ENCODE measurements at regions not wholly inside any gene's neighbourhood (a gene's known extent, or its start where the extent isn't known, plus 50 kb on each side); places are given as distances from the start of the nearest gene placed in this dataset.

DNA sequence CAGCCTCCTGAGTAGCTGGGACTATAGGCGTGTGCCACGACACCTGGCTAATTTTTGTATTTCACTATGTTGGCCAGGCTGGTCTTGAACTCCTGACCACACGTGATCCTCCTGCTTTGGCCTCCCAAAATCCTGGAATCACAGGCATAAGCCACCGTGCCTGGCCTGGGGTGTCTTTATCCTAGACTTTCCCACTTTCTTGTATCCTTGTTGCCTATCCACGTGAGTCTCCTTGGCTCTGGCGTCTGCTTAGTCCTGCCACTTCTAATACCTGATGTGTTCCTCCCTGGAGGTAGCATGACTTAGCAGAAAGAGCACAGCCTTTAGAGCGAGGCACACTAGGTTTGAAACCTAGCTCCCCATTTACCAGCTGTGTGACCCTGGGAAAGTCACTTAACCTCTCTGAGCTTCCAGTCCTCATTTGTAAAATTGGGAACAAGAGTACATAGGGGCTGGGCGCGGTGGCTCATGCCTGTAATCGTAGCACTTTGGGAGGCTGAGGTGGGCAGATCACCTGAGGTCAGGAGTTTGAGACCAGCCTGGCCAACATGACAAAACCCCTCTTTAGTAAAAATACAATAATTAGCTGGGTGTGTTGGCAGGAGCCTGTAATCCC lies 344.6 kb downstream of the TYW1 start:
- no peak overlapping the region for H3K4me2 ChIP-seq (ENCODE audit: low read length)
- CTCF ChIA-PET: no interaction called here
- no peak overlapping the region for H3K4me3 ChIP-seq (ENCODE audit: low read length)
- H3K36me3 ChIP-seq (ENCODE audit: low read depth, low read length): no peaks in the 10 kb centered on the region
- no TSS peak for BruUV-seq (replicated peaks)
- DNase-seq: no peak
- no peaks in the 10 kb centered on the region for H3K9me2 ChIP-seq (replicated peaks; ENCODE audit: low read length)
- intact Hi-C loops (cut with micrococcal nuclease): no loop called here
- H3K9ac ChIP-seq (ENCODE audit: low read length): no peak overlapping the region
- no peaks in the 10 kb centered on the region for H4K20me1 ChIP-seq (ENCODE audit: low read length)
- no peaks in the 10 kb centered on the region for H3K79me2 ChIP-seq (ENCODE audit: low read length)
- H3K27ac ChIP-seq (ENCODE audit: low read length): no peak overlapping the region
- H3K4me1 ChIP-seq (ENCODE audit: insufficient read depth, low read length): no peaks in the 10 kb centered on the region
- no peaks in the 10 kb centered on the region for H3K9me3 ChIP-seq (ENCODE audit: low read length)
- no peaks in the 10 kb centered on the region for H3K27me3 ChIP-seq (ENCODE audit: low read length)
- POLR2A ChIA-PET (ENCODE audit: unreplicated experiment): no interaction called here
- TF ChIP-seq EZH2phosphoT487 (IDR thresholded peaks at IDR 0.05; ENCODE audit: borderline replicate concordance, low read length) (no peak), EZH2 (IDR thresholded peaks at IDR 0.05; ENCODE audit: low read length, unreplicated experiment) (no peak)
- TF ChIP-seq, protein P1, sequence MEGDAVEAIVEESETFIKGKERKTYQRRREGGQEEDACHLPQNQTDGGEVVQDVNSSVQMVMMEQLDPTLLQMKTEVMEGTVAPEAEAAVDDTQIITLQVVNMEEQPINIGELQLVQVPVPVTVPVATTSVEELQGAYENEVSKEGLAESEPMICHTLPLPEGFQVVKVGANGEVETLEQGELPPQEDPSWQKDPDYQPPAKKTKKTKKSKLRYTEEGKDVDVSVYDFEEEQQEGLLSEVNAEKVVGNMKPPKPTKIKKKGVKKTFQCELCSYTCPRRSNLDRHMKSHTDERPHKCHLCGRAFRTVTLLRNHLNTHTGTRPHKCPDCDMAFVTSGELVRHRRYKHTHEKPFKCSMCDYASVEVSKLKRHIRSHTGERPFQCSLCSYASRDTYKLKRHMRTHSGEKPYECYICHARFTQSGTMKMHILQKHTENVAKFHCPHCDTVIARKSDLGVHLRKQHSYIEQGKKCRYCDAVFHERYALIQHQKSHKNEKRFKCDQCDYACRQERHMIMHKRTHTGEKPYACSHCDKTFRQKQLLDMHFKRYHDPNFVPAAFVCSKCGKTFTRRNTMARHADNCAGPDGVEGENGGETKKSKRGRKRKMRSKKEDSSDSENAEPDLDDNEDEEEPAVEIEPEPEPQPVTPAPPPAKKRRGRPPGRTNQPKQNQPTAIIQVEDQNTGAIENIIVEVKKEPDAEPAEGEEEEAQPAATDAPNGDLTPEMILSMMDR (conservative IDR thresholded peaks at IDR 0.05; ENCODE audit: low read depth, low read length): no peak
- no peak overlapping the region for H2AFZ ChIP-seq (ENCODE audit: low read length)
- H3F3A ChIP-seq (ENCODE audit: low read length, unreplicated experiment): no peaks in the 10 kb centered on the region
- no peak for ATAC-seq

- Histone ChIP-seq H3K27ac (ENCODE audit: low read length) (no peak overlapping the region), H3K79me2 (ENCODE audit: low read length) (no peaks in the 10 kb centered on the region), H3K4me3 (ENCODE audit: low read length) (no peak overlapping the region), H2AFZ (ENCODE audit: low read length) (no peak overlapping the region), H3K4me1 (ENCODE audit: insufficient read depth, low read length) (no peaks in the 10 kb centered on the region), H3K36me3 (ENCODE audit: low read depth, low read length) (no peaks in the 10 kb centered on the region), H3F3A (ENCODE audit: low read length, unreplicated experiment) (no peaks in the 10 kb centered on the region), H3K9ac (ENCODE audit: low read length) (no peak overlapping the region), H4K20me1 (ENCODE audit: low read length) (no peaks in the 10 kb centered on the region), H3K27me3 (ENCODE audit: low read length) (no peaks in the 10 kb centered on the region), H3K9me3 (ENCODE audit: low read length) (no peaks in the 10 kb centered on the region), H3K4me2 (ENCODE audit: low read length) (no peak overlapping the region), H3K9me2 (replicated peaks; ENCODE audit: low read length) (no peaks in the 10 kb centered on the region)
- intact Hi-C loops (cut with micrococcal nuclease): no loop called here
- ChIA-PET CTCF (no interaction called here), POLR2A (ENCODE audit: unreplicated experiment) (no interaction called here)
- TF ChIP-seq EZH2 (IDR thresholded peaks at IDR 0.05; ENCODE audit: low read length, unreplicated experiment): no peak
- no TSS peak for BruUV-seq (replicated peaks)
- DNase-seq (no peak), ATAC-seq (no peak)
These were observed 346.5 kb downstream of the TYW1 start for GRCh38 chr7:67343114-67343513.

DNA sequence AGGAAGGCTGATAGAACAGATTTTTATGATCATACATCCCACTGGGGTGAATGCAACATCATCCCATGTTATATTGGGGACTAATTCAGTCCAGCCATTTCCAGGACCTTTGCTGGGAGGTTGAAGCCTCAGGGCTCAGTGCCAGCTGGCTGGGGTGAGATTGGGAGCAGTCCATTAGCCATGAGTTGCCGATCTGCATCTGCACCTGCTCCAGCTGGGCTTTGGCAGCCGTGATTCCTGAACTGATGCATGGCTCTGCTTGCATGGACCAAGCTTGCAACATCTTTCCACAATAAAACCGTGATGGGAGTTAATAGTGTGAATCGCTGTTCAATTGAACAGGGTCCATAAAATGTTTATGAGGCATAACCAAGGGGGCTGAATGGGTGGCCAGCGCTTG lies 346.9 kb downstream of the TYW1 start:
- no peak for ATAC-seq
- Histone ChIP-seq H3K27me3 (ENCODE audit: low read length) (no peaks in the 10 kb centered on the region), H3K4me1 (ENCODE audit: insufficient read depth, low read length) (no peaks in the 10 kb centered on the region), H3K79me2 (ENCODE audit: low read length) (no peaks in the 10 kb centered on the region), H3K4me3 (ENCODE audit: low read length) (no peak overlapping the region), H3K4me2 (ENCODE audit: low read length) (no peak overlapping the region), H4K20me1 (ENCODE audit: low read length) (no peaks in the 10 kb centered on the region), H3K9me2 (replicated peaks; ENCODE audit: low read length) (no peaks in the 10 kb centered on the region), H3F3A (ENCODE audit: low read length, unreplicated experiment) (no peaks in the 10 kb centered on the region), H3K27ac (ENCODE audit: low read length) (no peak overlapping the region), H2AFZ (ENCODE audit: low read length) (no peak overlapping the region), H3K36me3 (ENCODE audit: low read depth, low read length) (no peaks in the 10 kb centered on the region), H3K9ac (ENCODE audit: low read length) (no peak overlapping the region), H3K9me3 (ENCODE audit: low read length) (no peaks in the 10 kb centered on the region)
- DNase-seq: no peak
- intact Hi-C loops (cut with micrococcal nuclease): no loop called here
- no TSS peak for BruUV-seq (replicated peaks)
- TF ChIP-seq, protein P1 (conservative IDR thresholded peaks at IDR 0.05; ENCODE audit: low read depth, low read length): no peak
- TF ChIP-seq EZH2phosphoT487 (IDR thresholded peaks at IDR 0.05; ENCODE audit: borderline replicate concordance, low read length) (no peak), EZH2 (IDR thresholded peaks at IDR 0.05; ENCODE audit: low read length, unreplicated experiment) (no peak)
- CTCF ChIA-PET: no interaction called here
- POLR2A ChIA-PET (ENCODE audit: unreplicated experiment): no interaction called here
